Stimulated activated CD8-positive, alpha-beta memory T cell treated with anti-CD3 and anti-CD28 coated beads, Interleukin-4, amount 100 ng/mL, for 4 hours (primary cell): ENCODE measurements at regions not wholly inside any gene's neighbourhood (a gene's known extent, or its start where the extent isn't known, plus 50 kb on each side); places are given as distances from the start of the nearest gene placed in this dataset.
"Not testable (repeated sequence)": the region's sequence is repeated elsewhere in the genome, so short reads cannot be mapped to it uniquely, and the experiment has no call there.

Experiments
- DNase-seq, 2 donors: peaks; one replicate each; pipeline ENCODE4 v3.0.0-alpha.2; 2020; ENCODE audit warnings: low read depth in 2 of 2, low spot score in 1 of 2

GRCh38 chr4:178142724-178143123, 700.5 kb upstream of the AGA start:
- no peak for DNase-seq

- DNase-seq = no peak
These were observed 705.9 kb upstream of the AGA start for GRCh38 chr4:178148106-178148505.

- DNase-seq = no peak
These were observed 723.2 kb upstream of the AGA start for GRCh38 chr4:178165251-178165950.

- DNase-seq = no peak
These were observed 723.7 kb upstream of the AGA start for GRCh38 chr4:178165951-178166308.

- no peak for DNase-seq
These were observed 731.5 kb upstream of the AGA start for GRCh38 chr4:178173771-178174170.

GRCh38 chr4:178174756-178175155, 732.5 kb upstream of the AGA start:
- no peak for DNase-seq

- no peak for DNase-seq
These were observed 743.3 kb upstream of the AGA start for GRCh38 chr4:178185517-178185916.

GRCh38 chr4:178192611-178193010, 750.4 kb upstream of the AGA start:
- no peak for DNase-seq

GRCh38 chr4:178196751-178197374, 754.6 kb upstream of the AGA start:
- DNase-seq = no peak

- no peak for DNase-seq
These were observed 756.5 kb upstream of the AGA start for GRCh38 chr4:178198691-178199090.

- no peak for DNase-seq
These were observed 760.2 kb upstream of the AGA start for GRCh38 chr4:178202422-178202821.

GRCh38 chr4:178205826-178206225, 763.6 kb upstream of the AGA start:
- no peak for DNase-seq

GRCh38 chr4:178215309-178215708, 773.1 kb upstream of the AGA start:
- DNase-seq = no peak

- no peak for DNase-seq
These were observed 773.5 kb upstream of the AGA start for GRCh38 chr4:178215763-178216162.

- DNase-seq = not testable (repeated sequence)
These were observed 784.2 kb upstream of the AGA start for GRCh38 chr4:178226421-178226820.

- DNase-seq = no peak
These were observed 791.7 kb upstream of the AGA start for GRCh38 chr4:178233906-178234305.

- DNase-seq = no peak
These were observed 798.7 kb upstream of the AGA start for GRCh38 chr4:178240891-178241290.

GRCh38 chr4:178241601-178242118, 799.4 kb upstream of the AGA start:
- no peak for DNase-seq

- no peak for DNase-seq
These were observed 800.4 kb upstream of the AGA start for GRCh38 chr4:178242655-178243054.

GRCh38 chr4:178244785-178245184, 802.5 kb upstream of the AGA start:
- DNase-seq = no peak

GRCh38 chr4:178255172-178255571, 812.9 kb upstream of the AGA start:
- DNase-seq = no peak

GRCh38 chr4:178258603-178259002, 816.4 kb upstream of the AGA start:
- DNase-seq = no peak

- DNase-seq = no peak
These were observed 817.3 kb upstream of the AGA start for GRCh38 chr4:178259566-178259965.
